WTC11 (cell line): ENCODE measurements at regions not wholly inside any gene's neighbourhood (a gene's known extent, or its start where the extent isn't known, plus 50 kb on each side); places are given as distances from the start of the nearest gene placed in this dataset.

Experiments
- ATAC-seq: fragments of 200-7000 bp; cut with Tn5 transposase; 2 replicates; pipeline ENCODE4 v1.10.0; 2021; ENCODE audit warnings: mild to moderate bottlenecking, moderate library complexity
- CTCF ChIA-PET: fragments of 300-600 bp; sonication (Branson Sonifier 250); formaldehyde crosslinking; loops from one replicate; lab custom pipeline; 2021; ENCODE audit warnings: antibody characterized with exemption; lab: Charles Lee
- POLR2A ChIA-PET: fragments of 350-600 bp; sonication (Branson Sonifier 250); formaldehyde crosslinking; loops from one replicate; lab custom pipeline; 2021; ENCODE audit warnings: antibody characterized with exemption; lab: Charles Lee
- DNase-seq: peaks from one replicate; pipeline ENCODE4 v3.0.0; 2021; ENCODE audit warnings: low spot score
- H3K27ac Mint-ChIP-seq: 2 replicates; pipeline ENCODE4 v1.8.0; 2021; ENCODE audit warnings: mixed read lengths
- H3K27me3 Mint-ChIP-seq: 2 replicates; pipeline ENCODE4 v1.8.0; 2021; ENCODE audit warnings: low read depth, mild to moderate bottlenecking, moderate library complexity, mixed read lengths
- H3K36me3 Mint-ChIP-seq: 2 replicates; pipeline ENCODE4 v1.8.0; 2021; ENCODE audit warnings: mixed read lengths
- H3K4me1 Mint-ChIP-seq: 2 replicates; pipeline ENCODE4 v1.8.0; 2022; ENCODE audit warnings: mixed read lengths
- H3K4me3 Mint-ChIP-seq: 2 replicates; pipeline ENCODE4 v1.8.0; 2021; ENCODE audit warnings: mild to moderate bottlenecking, moderate library complexity, mixed read lengths
- H3K9me3 Mint-ChIP-seq: 2 replicates; pipeline ENCODE4 v1.8.0; 2021; ENCODE audit warnings: mixed read lengths
- ATF1 ChIP-seq: sonication (generic); formaldehyde crosslinking; IDR thresholded peaks from 2 replicates; pipeline ENCODE4 v1.8.1; 2023; ENCODE audit warnings: mild to moderate bottlenecking, moderate library complexity, missing genetic modification reagents
- CBFB ChIP-seq: sonication (generic); formaldehyde crosslinking; IDR thresholded peaks from 2 replicates; pipeline ENCODE4 v1.8.1; 2022; ENCODE audit warnings: mild to moderate bottlenecking, low read depth, missing genetic modification reagents
- CREB1 ChIP-seq: sonication (generic); formaldehyde crosslinking; IDR thresholded peaks from 2 replicates; pipeline ENCODE4 v1.8.0; 2023; ENCODE audit warnings: mild to moderate bottlenecking, missing genetic modification reagents
- CREM ChIP-seq: sonication (generic); formaldehyde crosslinking; IDR thresholded peaks from 2 replicates; pipeline ENCODE4 v1.8.1; 2022; ENCODE audit warnings: mild to moderate bottlenecking, missing genetic modification reagents, moderate library complexity
- GTF2I ChIP-seq: fragments of 250-450 bp; sonication (Bioruptor Pico); conservative IDR thresholded peaks from 2 replicates; pipeline ENCODE4 v1.4.0; 2021; ENCODE audit warnings: mild to moderate bottlenecking
- IRF2 ChIP-seq: sonication (generic); formaldehyde crosslinking; IDR thresholded peaks from 2 replicates; pipeline ENCODE4 v1.8.0; 2022; ENCODE audit warnings: low read depth, missing genetic modification reagents, borderline replicate concordance
- KAT7 ChIP-seq: sonication (generic); formaldehyde crosslinking; IDR thresholded peaks from 2 replicates; pipeline ENCODE4 v1.8.1; 2023; ENCODE audit warnings: missing genetic modification reagents, mild to moderate bottlenecking, borderline replicate concordance
- MXD4 ChIP-seq: fragments of 250-450 bp; sonication (Bioruptor Pico); IDR thresholded peaks from 2 replicates; pipeline ENCODE4 v1.8.0; 2021; ENCODE audit warnings: mild to moderate bottlenecking, moderate library complexity, borderline replicate concordance
- NFE2L1 ChIP-seq: sonication (generic); formaldehyde crosslinking; IDR thresholded peaks from 2 replicates; pipeline ENCODE4 v1.8.1; 2023; ENCODE audit warnings: missing genetic modification reagents
- SMAD3 ChIP-seq: sonication (generic); formaldehyde crosslinking; IDR thresholded peaks from 2 replicates; pipeline ENCODE4 v1.8.0; 2022; ENCODE audit warnings: missing genetic modification reagents, mild to moderate bottlenecking, borderline replicate concordance
- SOX15 ChIP-seq: fragments of 250-450 bp; sonication (Bioruptor Pico); IDR thresholded peaks from 2 replicates; pipeline ENCODE4 v1.9.0; 2021; ENCODE audit warnings: mild to moderate bottlenecking
- TEAD4 ChIP-seq: sonication (generic); formaldehyde crosslinking; IDR thresholded peaks from 2 replicates; pipeline ENCODE4 v1.8.0; 2022; ENCODE audit warnings: mild to moderate bottlenecking, missing genetic modification reagents
- ZNF121 ChIP-seq: sonication (generic); formaldehyde crosslinking; IDR thresholded peaks from 2 replicates; pipeline ENCODE4 v1.8.0; 2023; ENCODE audit warnings: missing genetic modification reagents
- ZNF317 ChIP-seq: sonication (generic); formaldehyde crosslinking; IDR thresholded peaks from 2 replicates; pipeline ENCODE4 v1.8.1; 2023; ENCODE audit warnings: low read depth, mild to moderate bottlenecking, moderate library complexity, missing genetic modification reagents, borderline replicate concordance
- ZNF396 ChIP-seq: fragments of 250-450 bp; sonication (Bioruptor Pico); IDR thresholded peaks from 2 replicates; pipeline ENCODE4 v1.8.0; 2021; ENCODE audit warnings: mild to moderate bottlenecking, moderate library complexity, borderline replicate concordance
- TF ChIP-seq, protein P1 (sequence below): sonication (generic); formaldehyde crosslinking; IDR thresholded peaks from 2 replicates; pipeline ENCODE4 v1.8.0; 2022; ENCODE audit warnings: mild to moderate bottlenecking, missing genetic modification reagents
- TF ChIP-seq, protein P2 (sequence below): fragments of 250-450 bp; sonication (Bioruptor Pico); IDR thresholded peaks from 2 replicates; pipeline ENCODE4 v1.9.0; 2021; ENCODE audit warnings: mild to moderate bottlenecking
- TF ChIP-seq, protein P3 (sequence below): sonication (generic); formaldehyde crosslinking; IDR thresholded peaks from 2 replicates; pipeline ENCODE4 v1.8.1; 2022; ENCODE audit warnings: low read depth, mild to moderate bottlenecking, moderate library complexity, missing genetic modification reagents, borderline replicate concordance
- TF ChIP-seq, protein P4 (sequence below): sonication (generic); formaldehyde crosslinking; IDR thresholded peaks from 2 replicates; pipeline ENCODE4 v1.8.1; 2023; ENCODE audit warnings: mild to moderate bottlenecking, missing genetic modification reagents, moderate library complexity
- TF ChIP-seq, protein P5 (sequence below): fragments of 250-450 bp; sonication (Bioruptor Pico); IDR thresholded peaks from 2 replicates; pipeline ENCODE4 v2.1.2; 2022; ENCODE audit warnings: mild to moderate bottlenecking, moderate library complexity
- TF ChIP-seq, protein P6 (sequence below): sonication (generic); formaldehyde crosslinking; conservative IDR thresholded peaks from 2 replicates; pipeline ENCODE4 v1.8.1; 2022; ENCODE audit warnings: mild to moderate bottlenecking, missing genetic modification reagents
- TF ChIP-seq, protein P7 (sequence below): fragments of 250-450 bp; sonication (Bioruptor Pico); IDR thresholded peaks from 2 replicates; pipeline ENCODE4 v1.9.0; 2021; ENCODE audit warnings: moderate library complexity, mild to moderate bottlenecking, inconsistent platforms, borderline replicate concordance
- TF ChIP-seq, protein P8 (sequence below): sonication (generic); formaldehyde crosslinking; IDR thresholded peaks from 2 replicates; pipeline ENCODE4 v1.8.1; 2023; ENCODE audit warnings: mild to moderate bottlenecking, missing genetic modification reagents, moderate library complexity
- TF ChIP-seq, protein P9 (sequence below): fragments of 250-450 bp; sonication (Bioruptor Pico); IDR thresholded peaks from 2 replicates; pipeline ENCODE4 v1.8.0; 2021; ENCODE audit warnings: mild to moderate bottlenecking

DNA sequence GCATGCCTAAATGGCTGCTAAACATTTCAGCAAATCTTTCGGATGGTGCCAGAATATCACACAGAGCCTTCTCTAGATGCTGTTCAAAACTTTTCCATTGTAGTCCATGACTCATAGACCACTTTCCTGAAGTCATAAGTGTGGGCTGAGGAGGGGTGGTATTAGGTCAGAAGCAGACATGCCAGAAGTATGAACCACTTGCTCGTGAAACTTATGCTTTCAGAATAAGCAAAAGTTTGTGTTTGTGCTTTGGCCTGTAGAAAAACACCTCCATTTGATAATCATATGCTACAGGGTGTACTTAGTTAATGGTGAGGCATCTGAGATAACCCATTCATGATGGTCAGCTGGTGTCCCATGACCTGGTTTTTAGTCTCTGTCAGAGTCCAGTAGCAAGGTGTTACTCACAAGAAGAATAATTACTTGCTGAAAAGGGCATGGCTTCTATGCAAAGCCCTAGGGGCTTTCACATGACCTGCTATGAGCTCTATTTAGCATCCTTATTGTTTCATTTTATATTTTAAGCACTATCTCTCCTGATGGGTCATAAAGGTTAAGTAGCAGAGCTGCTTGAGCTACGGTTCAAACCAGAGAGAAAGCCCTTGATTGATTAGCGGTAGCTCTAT, 183.1 kb upstream of the IVNS1ABP start:
- Mint-ChIP-seq H3K36me3 (no peaks in the 10 kb centered on the region), H3K27me3 (no peaks in the 10 kb centered on the region), H3K27ac (no peak overlapping the region), H3K9me3 (peaks cover 3% of the 10 kb centered on the region; the same call in 1 of the 2 replicates), H3K4me3 (no peak overlapping the region), H3K4me1 (no peaks in the 10 kb centered on the region)
- ChIA-PET POLR2A (no interaction called here), CTCF (no interaction called here)
- ATAC-seq (no peak), DNase-seq (no peak)
- TF ChIP-seq ZNF396 (CRISPR knock-in tag): no peak
- TF ChIP-seq, protein P1, sequence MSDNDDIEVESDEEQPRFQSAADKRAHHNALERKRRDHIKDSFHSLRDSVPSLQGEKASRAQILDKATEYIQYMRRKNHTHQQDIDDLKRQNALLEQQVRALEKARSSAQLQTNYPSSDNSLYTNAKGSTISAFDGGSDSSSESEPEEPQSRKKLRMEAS (CRISPR knock-in tag): no peak
- TF ChIP-seq, protein P2, sequence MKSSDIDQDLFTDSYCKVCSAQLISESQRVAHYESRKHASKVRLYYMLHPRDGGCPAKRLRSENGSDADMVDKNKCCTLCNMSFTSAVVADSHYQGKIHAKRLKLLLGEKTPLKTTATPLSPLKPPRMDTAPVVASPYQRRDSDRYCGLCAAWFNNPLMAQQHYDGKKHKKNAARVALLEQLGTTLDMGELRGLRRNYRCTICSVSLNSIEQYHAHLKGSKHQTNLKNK (CRISPR knock-in tag): no peak
- no peak for TF ChIP-seq CREM
- TF ChIP-seq IRF2: no peak
- TF ChIP-seq KAT7: no peak
- no peak for TF ChIP-seq SOX15 (CRISPR knock-in tag)
- no peak for TF ChIP-seq ZNF121
- no peak for TF ChIP-seq NFE2L1 (CRISPR knock-in tag)
- no peak for TF ChIP-seq CREB1 (CRISPR knock-in tag)
- no peak for TF ChIP-seq GTF2I
- no peak for TF ChIP-seq ATF1 (CRISPR knock-in tag)
- no peak for TF ChIP-seq TEAD4 (CRISPR knock-in tag)

DNA sequence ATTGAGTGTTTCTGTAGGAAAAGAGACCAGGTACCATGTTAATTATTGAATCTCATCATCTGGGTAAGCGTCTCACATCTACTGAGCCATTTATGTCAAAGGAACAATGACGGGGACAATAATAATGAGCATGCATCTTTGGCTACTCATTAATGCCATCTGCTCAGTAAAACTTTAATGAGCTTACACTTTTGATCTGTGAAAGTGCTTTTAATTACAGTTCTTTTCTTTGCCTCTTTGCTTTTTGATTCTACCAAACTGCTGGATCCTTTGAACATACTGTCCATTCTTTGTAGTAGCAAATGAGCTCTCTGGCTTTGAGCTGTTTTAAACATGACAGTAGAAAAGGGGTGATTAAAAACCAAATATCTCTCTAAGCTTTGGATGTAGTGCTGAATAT, 181.2 kb upstream of the IVNS1ABP start:
- TF ChIP-seq, protein P3, sequence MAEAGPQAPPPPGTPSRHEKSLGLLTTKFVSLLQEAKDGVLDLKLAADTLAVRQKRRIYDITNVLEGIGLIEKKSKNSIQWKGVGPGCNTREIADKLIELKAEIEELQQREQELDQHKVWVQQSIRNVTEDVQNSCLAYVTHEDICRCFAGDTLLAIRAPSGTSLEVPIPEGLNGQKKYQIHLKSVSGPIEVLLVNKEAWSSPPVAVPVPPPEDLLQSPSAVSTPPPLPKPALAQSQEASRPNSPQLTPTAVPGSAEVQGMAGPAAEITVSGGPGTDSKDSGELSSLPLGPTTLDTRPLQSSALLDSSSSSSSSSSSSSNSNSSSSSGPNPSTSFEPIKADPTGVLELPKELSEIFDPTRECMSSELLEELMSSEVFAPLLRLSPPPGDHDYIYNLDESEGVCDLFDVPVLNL (CRISPR knock-in tag): no peak
- TF ChIP-seq MXD4 (CRISPR knock-in tag) (no peak), ZNF317 (CRISPR knock-in tag) (no peak), CBFB (no peak), ZNF121 (no peak), SMAD3 (CRISPR knock-in tag) (no peak)
- TF ChIP-seq, protein P4, sequence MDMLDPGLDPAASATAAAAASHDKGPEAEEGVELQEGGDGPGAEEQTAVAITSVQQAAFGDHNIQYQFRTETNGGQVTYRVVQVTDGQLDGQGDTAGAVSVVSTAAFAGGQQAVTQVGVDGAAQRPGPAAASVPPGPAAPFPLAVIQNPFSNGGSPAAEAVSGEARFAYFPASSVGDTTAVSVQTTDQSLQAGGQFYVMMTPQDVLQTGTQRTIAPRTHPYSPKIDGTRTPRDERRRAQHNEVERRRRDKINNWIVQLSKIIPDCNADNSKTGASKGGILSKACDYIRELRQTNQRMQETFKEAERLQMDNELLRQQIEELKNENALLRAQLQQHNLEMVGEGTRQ: no peak
- TF ChIP-seq, protein P5, sequence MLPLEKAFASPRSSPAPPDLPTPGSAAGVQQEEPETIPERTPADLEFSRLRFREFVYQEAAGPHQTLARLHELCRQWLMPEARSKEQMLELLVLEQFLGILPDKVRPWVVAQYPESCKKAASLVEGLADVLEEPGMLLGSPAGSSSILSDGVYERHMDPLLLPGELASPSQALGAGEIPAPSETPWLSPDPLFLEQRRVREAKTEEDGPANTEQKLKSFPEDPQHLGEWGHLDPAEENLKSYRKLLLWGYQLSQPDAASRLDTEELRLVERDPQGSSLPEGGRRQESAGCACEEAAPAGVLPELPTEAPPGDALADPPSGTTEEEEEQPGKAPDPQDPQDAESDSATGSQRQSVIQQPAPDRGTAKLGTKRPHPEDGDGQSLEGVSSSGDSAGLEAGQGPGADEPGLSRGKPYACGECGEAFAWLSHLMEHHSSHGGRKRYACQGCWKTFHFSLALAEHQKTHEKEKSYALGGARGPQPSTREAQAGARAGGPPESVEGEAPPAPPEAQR (CRISPR knock-in tag): no peak
- TF ChIP-seq, protein P6, sequence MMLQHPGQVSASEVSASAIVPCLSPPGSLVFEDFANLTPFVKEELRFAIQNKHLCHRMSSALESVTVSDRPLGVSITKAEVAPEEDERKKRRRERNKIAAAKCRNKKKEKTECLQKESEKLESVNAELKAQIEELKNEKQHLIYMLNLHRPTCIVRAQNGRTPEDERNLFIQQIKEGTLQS (CRISPR knock-in tag): no peak
- TF ChIP-seq, protein P7, sequence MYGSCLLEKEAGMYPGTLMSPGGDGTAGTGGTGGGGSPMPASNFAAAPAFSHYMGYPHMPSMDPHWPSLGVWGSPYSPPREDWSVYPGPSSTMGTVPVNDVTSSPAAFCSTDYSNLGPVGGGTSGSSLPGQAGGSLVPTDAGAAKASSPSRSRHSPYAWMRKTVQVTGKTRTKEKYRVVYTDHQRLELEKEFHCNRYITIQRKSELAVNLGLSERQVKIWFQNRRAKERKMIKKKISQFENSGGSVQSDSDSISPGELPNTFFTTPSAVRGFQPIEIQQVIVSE (CRISPR knock-in tag): no peak
- TF ChIP-seq, protein P8, sequence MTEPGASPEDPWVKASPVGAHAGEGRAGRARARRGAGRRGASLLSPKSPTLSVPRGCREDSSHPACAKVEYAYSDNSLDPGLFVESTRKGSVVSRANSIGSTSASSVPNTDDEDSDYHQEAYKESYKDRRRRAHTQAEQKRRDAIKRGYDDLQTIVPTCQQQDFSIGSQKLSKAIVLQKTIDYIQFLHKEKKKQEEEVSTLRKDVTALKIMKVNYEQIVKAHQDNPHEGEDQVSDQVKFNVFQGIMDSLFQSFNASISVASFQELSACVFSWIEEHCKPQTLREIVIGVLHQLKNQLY (CRISPR knock-in tag): no peak
- TF ChIP-seq, protein P9, sequence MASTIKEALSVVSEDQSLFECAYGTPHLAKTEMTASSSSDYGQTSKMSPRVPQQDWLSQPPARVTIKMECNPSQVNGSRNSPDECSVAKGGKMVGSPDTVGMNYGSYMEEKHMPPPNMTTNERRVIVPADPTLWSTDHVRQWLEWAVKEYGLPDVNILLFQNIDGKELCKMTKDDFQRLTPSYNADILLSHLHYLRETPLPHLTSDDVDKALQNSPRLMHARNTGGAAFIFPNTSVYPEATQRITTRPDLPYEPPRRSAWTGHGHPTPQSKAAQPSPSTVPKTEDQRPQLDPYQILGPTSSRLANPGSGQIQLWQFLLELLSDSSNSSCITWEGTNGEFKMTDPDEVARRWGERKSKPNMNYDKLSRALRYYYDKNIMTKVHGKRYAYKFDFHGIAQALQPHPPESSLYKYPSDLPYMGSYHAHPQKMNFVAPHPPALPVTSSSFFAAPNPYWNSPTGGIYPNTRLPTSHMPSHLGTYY (CRISPR knock-in tag): no peak
- Mint-ChIP-seq H3K9me3 (peaks cover 3% of the 10 kb centered on the region; the same call in 1 of the 2 replicates), H3K4me3 (no peak overlapping the region), H3K27me3 (no peaks in the 10 kb centered on the region), H3K4me1 (no peaks in the 10 kb centered on the region), H3K27ac (no peak overlapping the region), H3K36me3 (no peaks in the 10 kb centered on the region)
- DNase-seq (no peak), ATAC-seq (no peak)
- POLR2A ChIA-PET: interaction anchor here (0.6 kb wide), 1 partner anchor 936 kb away, joined by 5 read pairs; no protein-coding TSS in a partner anchor
- CTCF ChIA-PET: interaction anchor here (0.9 kb wide), 1 partner anchor 98 kb away, joined by 3 read pairs; no protein-coding TSS in a partner anchor
